ENCODE measurements at regions not wholly inside any gene's neighbourhood (a gene's known extent, or its start where the extent isn't known, plus 50 kb on each side); places are given as distances from the start of the nearest gene placed in this dataset.

DNA sequence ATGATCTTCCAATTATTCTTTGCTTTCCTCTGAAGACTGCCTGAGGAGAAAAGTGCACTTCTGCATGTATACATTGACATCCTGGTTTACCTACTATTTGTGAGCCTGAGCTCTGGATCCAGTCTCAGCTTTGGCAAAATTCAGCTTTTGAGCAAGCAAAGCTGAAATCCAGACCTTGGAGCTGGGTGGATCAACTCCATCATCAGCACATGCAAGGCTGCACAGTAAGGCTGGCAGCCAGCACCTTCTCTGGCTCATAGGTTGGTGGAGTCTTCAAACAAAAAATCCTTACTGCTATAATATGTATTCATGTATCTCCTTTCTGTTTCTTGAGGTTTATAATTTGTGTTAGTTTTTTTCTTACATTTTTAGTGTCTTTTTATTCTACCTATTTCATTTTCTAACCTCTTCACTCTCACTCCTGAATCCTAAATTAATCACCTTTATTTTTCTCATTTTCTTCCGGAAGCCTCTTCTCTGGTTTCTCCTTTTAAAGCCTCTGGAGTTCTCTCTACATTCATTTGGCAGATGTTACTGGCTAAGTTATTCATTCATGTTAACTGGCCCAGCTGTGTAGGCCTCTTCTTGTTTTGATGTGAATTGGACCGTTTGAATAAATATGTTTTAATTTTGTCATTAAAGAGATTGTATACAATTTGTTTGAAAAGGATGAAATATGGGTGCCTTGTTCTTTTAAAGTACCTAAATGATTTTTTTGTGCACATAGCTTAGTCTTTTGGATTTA, 224.8 kb downstream of the DACT1 start:
- TF ChIP-seq EP300 (IDR thresholded peaks at IDR 0.05), result no peak
- no peak for TF ChIP-seq POLR2A (IDR thresholded peaks at IDR 0.05)
- TF ChIP-seq, protein P1, sequence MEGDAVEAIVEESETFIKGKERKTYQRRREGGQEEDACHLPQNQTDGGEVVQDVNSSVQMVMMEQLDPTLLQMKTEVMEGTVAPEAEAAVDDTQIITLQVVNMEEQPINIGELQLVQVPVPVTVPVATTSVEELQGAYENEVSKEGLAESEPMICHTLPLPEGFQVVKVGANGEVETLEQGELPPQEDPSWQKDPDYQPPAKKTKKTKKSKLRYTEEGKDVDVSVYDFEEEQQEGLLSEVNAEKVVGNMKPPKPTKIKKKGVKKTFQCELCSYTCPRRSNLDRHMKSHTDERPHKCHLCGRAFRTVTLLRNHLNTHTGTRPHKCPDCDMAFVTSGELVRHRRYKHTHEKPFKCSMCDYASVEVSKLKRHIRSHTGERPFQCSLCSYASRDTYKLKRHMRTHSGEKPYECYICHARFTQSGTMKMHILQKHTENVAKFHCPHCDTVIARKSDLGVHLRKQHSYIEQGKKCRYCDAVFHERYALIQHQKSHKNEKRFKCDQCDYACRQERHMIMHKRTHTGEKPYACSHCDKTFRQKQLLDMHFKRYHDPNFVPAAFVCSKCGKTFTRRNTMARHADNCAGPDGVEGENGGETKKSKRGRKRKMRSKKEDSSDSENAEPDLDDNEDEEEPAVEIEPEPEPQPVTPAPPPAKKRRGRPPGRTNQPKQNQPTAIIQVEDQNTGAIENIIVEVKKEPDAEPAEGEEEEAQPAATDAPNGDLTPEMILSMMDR (IDR thresholded peaks at IDR 0.05), result no peak
- TF ChIP-seq POLR2AphosphoS5 (IDR thresholded peaks at IDR 0.05), result no peak
